Duodenal mucosa (tissue), 2 donors: ENCODE measurements at regions not wholly inside any gene's neighbourhood (a gene's known extent, or its start where the extent isn't known, plus 50 kb on each side); places are given as distances from the start of the nearest gene placed in this dataset.

Experiments used
- H3K27ac ChIP-seq: one replicate; pipeline ENCODE4 v1.7.0; 2013; ENCODE audit warnings: low read depth, low read length
- H3K27me3 ChIP-seq, 2 donors: one replicate each; pipeline ENCODE4 v1.7.0; 2013; ENCODE audit warnings: low read length in 2 of 2, control low read depth in 1 of 2; ENCODE audit not compliant: insufficient read depth in 2 of 2, control insufficient read depth in 1 of 2
- H3K36me3 ChIP-seq, 2 donors: one replicate each; pipeline ENCODE4 v1.7.0; 2013; ENCODE audit warnings: low read length in 2 of 2, control low read depth in 1 of 2; ENCODE audit not compliant: insufficient read depth in 2 of 2, control insufficient read depth in 1 of 2
- H3K4me1 ChIP-seq, 2 donors: one replicate each; pipeline ENCODE4 v1.7.0; 2013; ENCODE audit warnings: low read length in 2 of 2, control low read depth in 1 of 2; ENCODE audit not compliant: insufficient read depth in 2 of 2, control insufficient read depth in 1 of 2
- H3K4me3 ChIP-seq, 2 donors: one replicate each; pipeline ENCODE4 v1.7.0; 2013; ENCODE audit warnings: low read length in 2 of 2, low read depth in 1 of 2
- H3K9ac ChIP-seq, 2 donors: one replicate each; pipeline ENCODE4 v1.7.0; 2013; ENCODE audit warnings: low read length in 2 of 2, low read depth in 1 of 2
- H3K9me3 ChIP-seq, 2 donors: one replicate each; pipeline ENCODE4 v1.7.0; 2013; ENCODE audit warnings: low read length in 2 of 2, control low read depth in 1 of 2; ENCODE audit not compliant: control insufficient read depth in 1 of 2

GRCh38 chr20:51223183-51223720, 200.3 kb upstream of the KCNG1 start:
- Histone ChIP-seq H3K36me3 (no peaks in the 10 kb centered on the region), H3K27me3 (peaks cover 24 to 45% of the 10 kb centered on the region in 2 donors), H3K9me3 (no peaks in the 10 kb centered on the region), H3K27ac (no peak overlapping the region), H3K4me1 (no peaks in the 10 kb centered on the region), H3K4me3 (no peak overlapping the region), H3K9ac (no peak overlapping the region)

GRCh38 chr20:51221791-51222408, 199.0 kb upstream of the KCNG1 start:
- no peak overlapping the region for H3K4me3 ChIP-seq
- H3K27ac ChIP-seq: no peak overlapping the region
- H3K9ac ChIP-seq: no peak overlapping the region
- no peaks in the 10 kb centered on the region for H3K36me3 ChIP-seq
- peaks cover 24 to 41% of the 10 kb centered on the region in 2 donors for H3K27me3 ChIP-seq
- no peaks in the 10 kb centered on the region for H3K4me1 ChIP-seq
- H3K9me3 ChIP-seq: peaks cover 7 to 9% of the 10 kb centered on the region in 2 donors

GRCh38 chr20:51221103-51221502, 198.2 kb upstream of the KCNG1 start:
- no peak overlapping the region for H3K4me3 ChIP-seq
- H3K27me3 ChIP-seq: peaks cover 24 to 41% of the 10 kb centered on the region in 2 donors
- H3K9ac ChIP-seq: no peak overlapping the region
- H3K36me3 ChIP-seq: no peaks in the 10 kb centered on the region
- H3K9me3 ChIP-seq: peaks cover 10 to 11% of the 10 kb centered on the region in 2 donors
- no peak overlapping the region for H3K27ac ChIP-seq
- H3K4me1 ChIP-seq: no peaks in the 10 kb centered on the region

- Histone ChIP-seq H3K27ac (no peak overlapping the region), H3K9me3 (peaks cover 10 to 11% of the 10 kb centered on the region in 2 donors), H3K27me3 (peaks cover 27 to 41% of the 10 kb centered on the region in 2 donors), H3K36me3 (no peaks in the 10 kb centered on the region), H3K4me3 (no peak overlapping the region), H3K9ac (no peak overlapping the region), H3K4me1 (no peaks in the 10 kb centered on the region)
Observed at GRCh38 chr20:51220293-51220706, 197.4 kb upstream of the KCNG1 start.

- H3K36me3 ChIP-seq: no peaks in the 10 kb centered on the region
- no peak overlapping the region for H3K4me3 ChIP-seq
- H3K27me3 ChIP-seq: peaks cover 28 to 41% of the 10 kb centered on the region in 2 donors
- no peak overlapping the region for H3K9ac ChIP-seq
- H3K4me1 ChIP-seq: no peaks in the 10 kb centered on the region
- peaks cover 10 to 11% of the 10 kb centered on the region in 2 donors for H3K9me3 ChIP-seq
- no peak overlapping the region for H3K27ac ChIP-seq
Observed at GRCh38 chr20:51219544-51219943, 196.6 kb upstream of the KCNG1 start.

- H3K9me3 ChIP-seq: peaks cover 10 to 11% of the 10 kb centered on the region in 2 donors
- no peak overlapping the region for H3K27ac ChIP-seq
- no peak overlapping the region for H3K4me3 ChIP-seq
- no peak overlapping the region for H3K9ac ChIP-seq
- H3K36me3 ChIP-seq: no peaks in the 10 kb centered on the region
- no peaks in the 10 kb centered on the region for H3K4me1 ChIP-seq
- H3K27me3 ChIP-seq: peaks cover 28 to 40% of the 10 kb centered on the region in 2 donors
Observed at GRCh38 chr20:51218603-51219002, 195.7 kb upstream of the KCNG1 start.

- Histone ChIP-seq H3K27ac (no peak overlapping the region), H3K9me3 (peaks cover 10 to 11% of the 10 kb centered on the region in 2 donors), H3K9ac (no peak overlapping the region), H3K27me3 (peaks cover 27 to 34% of the 10 kb centered on the region in 2 donors), H3K4me3 (no peak overlapping the region), H3K36me3 (no peaks in the 10 kb centered on the region), H3K4me1 (no peaks in the 10 kb centered on the region)
Observed at GRCh38 chr20:51217347-51218045, 194.6 kb upstream of the KCNG1 start.

- Histone ChIP-seq H3K9ac (no peak overlapping the region), H3K4me1 (no peaks in the 10 kb centered on the region), H3K27ac (no peak overlapping the region), H3K9me3 (peaks cover 10 to 11% of the 10 kb centered on the region in 2 donors), H3K27me3 (peaks cover 21 to 31% of the 10 kb centered on the region in 2 donors), H3K36me3 (no peaks in the 10 kb centered on the region), H3K4me3 (no peak overlapping the region)
Observed at GRCh38 chr20:51216850-51217249, 193.9 kb upstream of the KCNG1 start.

GRCh38 chr20:51212816-51213215, 189.9 kb upstream of the KCNG1 start:
- Histone ChIP-seq H3K9ac (no peak overlapping the region), H3K4me3 (no peak overlapping the region), H3K27me3 (peaks cover 7 to 9% of the 10 kb centered on the region in 2 donors), H3K9me3 (peaks cover 10 to 11% of the 10 kb centered on the region in 2 donors), H3K27ac (no peak overlapping the region), H3K36me3 (no peaks in the 10 kb centered on the region), H3K4me1 (no peaks in the 10 kb centered on the region)

- no peak overlapping the region for H3K27ac ChIP-seq
- no peaks in the 10 kb centered on the region for H3K4me1 ChIP-seq
- H3K9me3 ChIP-seq: no peaks in the 10 kb centered on the region
- H3K27me3 ChIP-seq: peaks cover 7 to 9% of the 10 kb centered on the region in 2 donors
- H3K9ac ChIP-seq: no peak overlapping the region
- H3K36me3 ChIP-seq: no peaks in the 10 kb centered on the region
- H3K4me3 ChIP-seq: no peak overlapping the region
Observed at GRCh38 chr20:51211191-51211590, 188.3 kb upstream of the KCNG1 start.
